ENCODE measurements at regions not wholly inside any gene's neighbourhood (a gene's known extent, or its start where the extent isn't known, plus 50 kb on each side); places are given as distances from the start of the nearest gene placed in this dataset.

DNA sequence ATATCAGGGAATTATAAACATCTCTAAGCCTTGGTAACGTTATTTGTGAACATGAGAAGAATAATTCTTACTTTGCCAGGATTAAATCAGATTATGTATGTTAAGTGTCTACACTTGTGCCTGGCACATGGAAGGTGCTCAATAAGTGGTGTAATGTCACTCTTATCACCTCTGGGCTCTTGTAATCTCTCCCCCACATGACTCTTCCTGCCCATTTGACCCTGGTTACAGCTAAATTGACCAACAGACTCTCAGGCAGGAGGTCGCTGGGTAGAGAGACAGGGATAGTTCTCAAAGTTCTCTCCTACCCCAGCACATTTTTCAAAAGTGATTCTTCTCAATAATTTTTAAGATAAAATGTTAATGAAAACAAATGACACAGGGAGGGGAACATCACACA, 137.8 kb upstream of the FRMD6 start:
- no peak for DNase-seq
- no peak overlapping the region for H3K27ac ChIP-seq (ENCODE audit: insufficient read depth, low read length, poor library complexity, severe bottlenecking)

DNA sequence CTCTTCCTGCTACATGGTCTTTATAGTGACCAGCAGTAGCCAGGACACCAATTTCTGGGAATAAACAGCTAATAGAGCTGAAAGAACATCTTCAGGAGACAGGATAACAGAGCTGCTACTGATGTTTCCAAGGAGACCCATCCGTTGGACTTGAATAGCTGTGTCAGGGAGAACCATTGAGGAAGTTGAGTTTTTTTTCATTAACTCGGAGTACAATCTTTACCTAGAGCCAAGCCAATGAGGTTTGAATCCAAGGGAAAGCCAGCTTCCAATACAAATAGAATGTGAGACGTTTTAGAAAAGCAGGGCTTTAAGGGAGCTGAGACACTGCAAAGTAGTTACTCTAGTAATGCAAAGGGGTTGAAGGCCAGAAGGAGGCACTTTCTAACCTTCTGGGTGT, 136.1 kb upstream of the FRMD6 start:
- no peaks in the 10 kb centered on the region for H3K9me3 ChIP-seq (ENCODE audit: control insufficient read depth, low read length)
- H3K36me3 ChIP-seq (ENCODE audit: control insufficient read depth, insufficient read depth, low read length) = no peaks in the 10 kb centered on the region
- H3K4me3 ChIP-seq (ENCODE audit: insufficient read depth, low read depth, low read length, poor library complexity, severe bottlenecking) = no peak overlapping the region
- no peaks in the 10 kb centered on the region for H3K27me3 ChIP-seq (replicated peaks; ENCODE audit: control insufficient read depth, insufficient read depth, low read length, poor library complexity, severe bottlenecking)
- no peak overlapping the region for H3K27ac ChIP-seq (ENCODE audit: insufficient read depth, low read length, poor library complexity, severe bottlenecking)
- DNase-seq = no peak
- no peaks in the 10 kb centered on the region for H3K4me1 ChIP-seq (ENCODE audit: control insufficient read depth, insufficient read depth, low read length, poor library complexity, severe bottlenecking)

More for the DNA sequence above, 137.8 kb upstream of the FRMD6 start:
- Histone ChIP-seq H3K4me3 (ENCODE audit: insufficient read depth, low read depth, low read length, poor library complexity, severe bottlenecking) (no peak overlapping the region), H3K36me3 (ENCODE audit: control insufficient read depth, insufficient read depth, low read length) (no peaks in the 10 kb centered on the region), H3K4me1 (ENCODE audit: control insufficient read depth, insufficient read depth, low read length, poor library complexity, severe bottlenecking) (no peaks in the 10 kb centered on the region), H3K9me3 (ENCODE audit: control insufficient read depth, low read length) (no peaks in the 10 kb centered on the region), H3K27me3 (replicated peaks; ENCODE audit: control insufficient read depth, insufficient read depth, low read length, poor library complexity, severe bottlenecking) (no peaks in the 10 kb centered on the region)

GRCh38 chr14:51516706-51517395, 134.9 kb upstream of the FRMD6 start:
- no peak overlapping the region for H3K27ac ChIP-seq (ENCODE audit: insufficient read depth, low read length, poor library complexity, severe bottlenecking)
- no peaks in the 10 kb centered on the region for H3K9me3 ChIP-seq (ENCODE audit: control insufficient read depth, low read length)
- DNase-seq = no peak
- H3K36me3 ChIP-seq (ENCODE audit: control insufficient read depth, insufficient read depth, low read length) = no peaks in the 10 kb centered on the region
- H3K27me3 ChIP-seq (replicated peaks; ENCODE audit: control insufficient read depth, insufficient read depth, low read length, poor library complexity, severe bottlenecking) = no peaks in the 10 kb centered on the region
- H3K4me3 ChIP-seq (ENCODE audit: insufficient read depth, low read depth, low read length, poor library complexity, severe bottlenecking) = no peak overlapping the region
- H3K4me1 ChIP-seq (ENCODE audit: control insufficient read depth, insufficient read depth, low read length, poor library complexity, severe bottlenecking) = no peaks in the 10 kb centered on the region

DNA sequence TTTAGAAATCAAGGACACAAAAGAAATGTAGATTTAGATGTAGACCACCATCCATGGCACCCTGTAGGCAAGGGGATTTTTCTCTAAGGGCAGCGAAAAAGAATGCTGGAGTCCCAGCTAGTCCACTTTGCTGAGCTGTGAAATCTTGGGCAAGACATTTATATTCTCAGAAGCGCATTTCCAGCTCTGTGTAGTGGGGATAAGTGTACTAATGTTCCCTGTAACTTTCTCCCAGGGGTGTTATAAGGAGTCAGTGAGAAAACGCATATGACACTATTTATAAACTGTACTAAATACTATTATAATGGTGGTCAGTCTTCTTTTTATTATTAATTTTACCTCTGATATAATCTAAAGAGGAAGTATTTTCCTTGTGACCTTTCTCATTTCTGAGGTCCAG, 133.4 kb upstream of the FRMD6 start:
- Histone ChIP-seq H3K4me3 (ENCODE audit: insufficient read depth, low read depth, low read length, poor library complexity, severe bottlenecking) (no peak overlapping the region), H3K4me1 (ENCODE audit: control insufficient read depth, insufficient read depth, low read length, poor library complexity, severe bottlenecking) (no peaks in the 10 kb centered on the region), H3K27ac (ENCODE audit: insufficient read depth, low read length, poor library complexity, severe bottlenecking) (no peak overlapping the region), H3K27me3 (replicated peaks; ENCODE audit: control insufficient read depth, insufficient read depth, low read length, poor library complexity, severe bottlenecking) (no peaks in the 10 kb centered on the region), H3K9me3 (ENCODE audit: control insufficient read depth, low read length) (no peaks in the 10 kb centered on the region), H3K36me3 (ENCODE audit: control insufficient read depth, insufficient read depth, low read length) (no peaks in the 10 kb centered on the region)
- no peak for DNase-seq

DNA sequence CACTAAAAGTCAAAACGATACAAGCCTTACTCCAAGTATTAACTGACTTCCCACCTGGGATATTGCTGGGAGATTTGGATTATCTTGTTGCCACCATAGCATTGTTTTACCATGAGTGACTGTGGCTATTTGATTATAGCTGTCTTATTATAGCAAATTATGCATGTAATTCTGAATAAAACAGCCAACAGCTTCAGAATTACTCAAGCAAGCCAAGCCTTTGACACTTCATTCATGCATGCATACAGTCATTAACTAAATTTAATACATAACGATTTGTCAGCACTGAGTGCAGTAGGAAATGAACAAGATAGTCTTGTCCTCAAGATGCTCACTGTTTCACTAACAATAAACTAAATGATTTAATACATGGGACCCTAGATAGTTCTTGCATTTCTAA, 133.0 kb upstream of the FRMD6 start:
- H3K4me1 ChIP-seq (ENCODE audit: control insufficient read depth, insufficient read depth, low read length, poor library complexity, severe bottlenecking) = no peaks in the 10 kb centered on the region
- H3K36me3 ChIP-seq (ENCODE audit: control insufficient read depth, insufficient read depth, low read length) = no peaks in the 10 kb centered on the region
- H3K4me3 ChIP-seq (ENCODE audit: insufficient read depth, low read depth, low read length, poor library complexity, severe bottlenecking) = no peak overlapping the region
- H3K9me3 ChIP-seq (ENCODE audit: control insufficient read depth, low read length) = no peaks in the 10 kb centered on the region
- no peak for DNase-seq
- no peaks in the 10 kb centered on the region for H3K27me3 ChIP-seq (replicated peaks; ENCODE audit: control insufficient read depth, insufficient read depth, low read length, poor library complexity, severe bottlenecking)
- no peak overlapping the region for H3K27ac ChIP-seq (ENCODE audit: insufficient read depth, low read length, poor library complexity, severe bottlenecking)

- Histone ChIP-seq H3K4me3 (ENCODE audit: insufficient read depth, low read depth, low read length, poor library complexity, severe bottlenecking) (no peak overlapping the region), H3K9me3 (ENCODE audit: control insufficient read depth, low read length) (no peaks in the 10 kb centered on the region), H3K4me1 (ENCODE audit: control insufficient read depth, insufficient read depth, low read length, poor library complexity, severe bottlenecking) (no peaks in the 10 kb centered on the region), H3K27me3 (replicated peaks; ENCODE audit: control insufficient read depth, insufficient read depth, low read length, poor library complexity, severe bottlenecking) (no peaks in the 10 kb centered on the region), H3K36me3 (ENCODE audit: control insufficient read depth, insufficient read depth, low read length) (no peaks in the 10 kb centered on the region), H3K27ac (ENCODE audit: insufficient read depth, low read length, poor library complexity, severe bottlenecking) (no peak overlapping the region)
- no peak for DNase-seq
Observed at GRCh38 chr14:51520087-51520486, 131.6 kb upstream of the FRMD6 start.

DNA sequence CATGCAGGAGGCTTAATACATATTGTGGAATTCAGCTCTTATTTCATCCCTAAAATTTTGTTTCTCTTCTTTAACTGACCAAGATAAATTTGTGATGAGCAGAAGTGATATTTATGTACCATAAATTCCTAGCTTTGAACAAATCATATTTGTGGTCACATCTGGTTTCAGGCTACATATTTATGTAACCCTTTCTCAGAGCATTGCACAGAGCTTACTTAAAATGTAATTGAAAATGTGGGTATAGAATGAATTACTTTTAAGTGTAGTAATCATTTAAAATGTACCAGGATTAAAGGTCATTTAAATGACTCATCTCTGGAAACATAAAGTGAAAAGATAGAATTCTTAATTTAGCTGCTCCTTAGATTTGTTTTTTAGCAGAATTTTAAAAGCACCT, 129.9 kb upstream of the FRMD6 start:
- DNase-seq = no peak
- H3K4me1 ChIP-seq (ENCODE audit: control insufficient read depth, insufficient read depth, low read length, poor library complexity, severe bottlenecking) = no peaks in the 10 kb centered on the region
- H3K4me3 ChIP-seq (ENCODE audit: insufficient read depth, low read depth, low read length, poor library complexity, severe bottlenecking) = no peak overlapping the region
- no peaks in the 10 kb centered on the region for H3K36me3 ChIP-seq (ENCODE audit: control insufficient read depth, insufficient read depth, low read length)
- no peak overlapping the region for H3K27ac ChIP-seq (ENCODE audit: insufficient read depth, low read length, poor library complexity, severe bottlenecking)
- H3K27me3 ChIP-seq (replicated peaks; ENCODE audit: control insufficient read depth, insufficient read depth, low read length, poor library complexity, severe bottlenecking) = no peaks in the 10 kb centered on the region
- H3K9me3 ChIP-seq (ENCODE audit: control insufficient read depth, low read length) = no peaks in the 10 kb centered on the region

- Histone ChIP-seq H3K27me3 (replicated peaks; ENCODE audit: control insufficient read depth, insufficient read depth, low read length, poor library complexity, severe bottlenecking) (no peaks in the 10 kb centered on the region), H3K27ac (ENCODE audit: insufficient read depth, low read length, poor library complexity, severe bottlenecking) (no peak overlapping the region), H3K9me3 (ENCODE audit: control insufficient read depth, low read length) (no peaks in the 10 kb centered on the region), H3K36me3 (ENCODE audit: control insufficient read depth, insufficient read depth, low read length) (no peaks in the 10 kb centered on the region), H3K4me3 (ENCODE audit: insufficient read depth, low read depth, low read length, poor library complexity, severe bottlenecking) (no peak overlapping the region), H3K4me1 (ENCODE audit: control insufficient read depth, insufficient read depth, low read length, poor library complexity, severe bottlenecking) (no peaks in the 10 kb centered on the region)
- no peak for DNase-seq
Observed at GRCh38 chr14:51523243-51523642, 128.5 kb upstream of the FRMD6 start.

- Histone ChIP-seq H3K4me3 (ENCODE audit: insufficient read depth, low read depth, low read length, poor library complexity, severe bottlenecking) (no peak overlapping the region), H3K4me1 (ENCODE audit: control insufficient read depth, insufficient read depth, low read length, poor library complexity, severe bottlenecking) (no peaks in the 10 kb centered on the region), H3K27ac (ENCODE audit: insufficient read depth, low read length, poor library complexity, severe bottlenecking) (no peak overlapping the region), H3K36me3 (ENCODE audit: control insufficient read depth, insufficient read depth, low read length) (no peaks in the 10 kb centered on the region), H3K27me3 (replicated peaks; ENCODE audit: control insufficient read depth, insufficient read depth, low read length, poor library complexity, severe bottlenecking) (no peaks in the 10 kb centered on the region), H3K9me3 (ENCODE audit: control insufficient read depth, low read length) (no peaks in the 10 kb centered on the region)
- DNase-seq = no peak
Observed at GRCh38 chr14:51525739-51526138, 126.0 kb upstream of the FRMD6 start.

GRCh38 chr14:51527073-51527472, 124.6 kb upstream of the FRMD6 start:
- Histone ChIP-seq H3K9me3 (ENCODE audit: control insufficient read depth, low read length) (no peaks in the 10 kb centered on the region), H3K27me3 (replicated peaks; ENCODE audit: control insufficient read depth, insufficient read depth, low read length, poor library complexity, severe bottlenecking) (no peaks in the 10 kb centered on the region), H3K36me3 (ENCODE audit: control insufficient read depth, insufficient read depth, low read length) (no peaks in the 10 kb centered on the region), H3K4me3 (ENCODE audit: insufficient read depth, low read depth, low read length, poor library complexity, severe bottlenecking) (no peak overlapping the region), H3K27ac (ENCODE audit: insufficient read depth, low read length, poor library complexity, severe bottlenecking) (no peak overlapping the region), H3K4me1 (ENCODE audit: control insufficient read depth, insufficient read depth, low read length, poor library complexity, severe bottlenecking) (no peaks in the 10 kb centered on the region)
- DNase-seq = no peak

All from effector memory CD4-positive, alpha-beta T cell (primary cell).